HepG2 (cell line): ENCODE measurements at regions not wholly inside any gene's neighbourhood (a gene's known extent, or its start where the extent isn't known, plus 50 kb on each side); places are given as distances from the start of the nearest gene placed in this dataset.

ENCODE experiments used
- ATAC-seq: fragments of 200-7000 bp; cut with Tn5 transposase; 3 replicates; pipeline ENCODE4 v1.9.1; 2020; ENCODE audit warnings: mild to moderate bottlenecking, moderate library complexity
- BruUV-seq: library from RNA; stranded (reverse); fragments of 400-500 nt; replicated peaks from 2 replicates; lab custom pipeline; 2021; lab: Mats Ljungman, UMichigan
- CTCF ChIA-PET: fragments of 300-600 bp; formaldehyde crosslinking; extraction: SDS; loops from one replicate; lab custom pipeline; 2021; ENCODE audit warnings: low total read pairs, inconsistent platforms, low intra/inter-chr PET ratio; lab: Yijun Ruan, JAX
- POLR2A ChIA-PET: fragments of 350-600 bp; sonication (Branson Sonifier 250); formaldehyde crosslinking; loops from one replicate; lab custom pipeline; 2020; ENCODE audit warnings: antibody characterized with exemption, inconsistent platforms; lab: Yijun Ruan, JAX
- DNase-seq: peaks from one replicate; pipeline ENCODE4 v3.0.0-alpha.2; 2015; ENCODE audit warnings: low spot score
- FAIRE-seq: peaks from 3 replicates; lab custom pipeline; 2011; peaks lifted over from hg19 to GRCh38; lab: Jason Lieb, UNC
- H2AFZ ChIP-seq: one replicate; pipeline ENCODE4 v1.6.1; 2011; ENCODE audit warnings: low read length, inconsistent platforms
- H3K27ac ChIP-seq: fragments of 300-600 bp; 3 replicates; pipeline ENCODE4 v1.8.0; 2011; ENCODE audit warnings: mixed run types, mild to moderate bottlenecking, mixed read lengths, low read length, inconsistent platforms; ENCODE audit not compliant: insufficient read depth; ENCODE audit errors: extremely low read length
- H3K27me3 ChIP-seq, 2 experiments: fragments of 200-600 bp in 1 of 2; 2 replicates in 1 of 2; 3 replicates in 1 of 2; pipeline versions ENCODE4 v1.6.0 to v1.8.0; 2011; ENCODE audit warnings: low read length in 2 of 2, mild to moderate bottlenecking in 2 of 2, moderate library complexity in 2 of 2, inconsistent platforms in 1 of 2; ENCODE audit not compliant: insufficient read depth in 2 of 2, control insufficient read depth in 1 of 2
- H3K36me3 ChIP-seq, 2 experiments: fragments of 200-600 bp in 1 of 2; replicated peaks in 1 of 2; 2 replicates in 1 of 2; 3 replicates in 1 of 2; pipeline versions ENCODE4 v1.5.1 to v1.8.0; 2011; ENCODE audit warnings: low read length in 2 of 2, inconsistent platforms in 1 of 2; ENCODE audit not compliant: insufficient read depth in 2 of 2, control insufficient read depth in 1 of 2
- H3K4me1 ChIP-seq: 2 replicates; pipeline ENCODE4 v1.5.1; 2012; ENCODE audit warnings: low read length, inconsistent platforms; ENCODE audit not compliant: insufficient read depth
- H3K4me2 ChIP-seq: 2 replicates; pipeline ENCODE4 v1.6.0; 2011; ENCODE audit warnings: low read depth, low read length, inconsistent platforms
- H3K4me3 ChIP-seq, 3 experiments: fragments of 200-600 bp in 1 of 3; sonication (generic), shearing (Covaris generic) in 1 of 3; replicated peaks in 1 of 3; 2 replicates each; pipeline ENCODE4 v1.5.1; 2011 to 2016; ENCODE audit warnings: low read length in 3 of 3, inconsistent platforms in 2 of 3, low read depth in 2 of 3, mild to moderate bottlenecking in 2 of 3, control low read depth in 1 of 3, mixed read lengths in 1 of 3; ENCODE audit not compliant: insufficient read depth in 1 of 3
- H3K79me2 ChIP-seq: one replicate; pipeline ENCODE4 v1.6.1; 2011; ENCODE audit warnings: low read length, inconsistent platforms; ENCODE audit not compliant: insufficient read depth
- H3K9ac ChIP-seq: 2 replicates; pipeline ENCODE4 v1.6.0; 2011; ENCODE audit warnings: mild to moderate bottlenecking, low read depth, low read length, inconsistent platforms; ENCODE audit not compliant: insufficient read depth
- H3K9me3 ChIP-seq: 2 replicates; pipeline ENCODE4 v1.5.1; 2012; ENCODE audit warnings: mild to moderate bottlenecking, low read length
- H4K20me1 ChIP-seq: 2 replicates; pipeline ENCODE4 v1.6.0; 2011; ENCODE audit warnings: inconsistent platforms, mild to moderate bottlenecking, low read length, moderate library complexity; ENCODE audit not compliant: insufficient read depth
- GFI1 ChIP-seq: sonication (generic); formaldehyde crosslinking; IDR thresholded peaks from 2 replicates; pipeline ENCODE4 v1.5.0; 2020; ENCODE audit warnings: missing genetic modification reagents, mild to moderate bottlenecking, borderline replicate concordance
- RCOR2 ChIP-seq: IDR thresholded peaks from 2 replicates; pipeline ENCODE4 v1.6.1; 2016; ENCODE audit warnings: missing biosample characterization, missing genetic modification reagents
- SOX5 ChIP-seq: IDR thresholded peaks from 2 replicates; pipeline ENCODE4 v1.6.1; 2016; ENCODE audit warnings: borderline replicate concordance
- SP140L ChIP-seq: sonication (generic); formaldehyde crosslinking; IDR thresholded peaks from 2 replicates; pipeline ENCODE4 v1.4.0; 2020; ENCODE audit warnings: missing genetic modification reagents, borderline replicate concordance
- ZNF296 ChIP-seq: sonication (generic); formaldehyde crosslinking; conservative IDR thresholded peaks from 2 replicates; pipeline ENCODE4 v1.5.0; 2020; ENCODE audit warnings: mild to moderate bottlenecking, missing genetic modification reagents
- ZNF343 ChIP-seq: sonication (generic); formaldehyde crosslinking; IDR thresholded peaks from 2 replicates; pipeline ENCODE4 v1.4.0; 2020; ENCODE audit warnings: mild to moderate bottlenecking, missing genetic modification reagents
- ZNF543 ChIP-seq: sonication (generic); formaldehyde crosslinking; IDR thresholded peaks from 2 replicates; pipeline ENCODE4 v1.4.0; 2020; ENCODE audit warnings: mild to moderate bottlenecking, missing genetic modification reagents
- ZNF616 ChIP-seq: sonication (generic); formaldehyde crosslinking; IDR thresholded peaks from 2 replicates; pipeline ENCODE4 v1.5.0; 2020; ENCODE audit warnings: low read depth, mild to moderate bottlenecking, missing genetic modification reagents
- WGBS: methylation state at CpG from one replicate; pipeline ENCODE4 v1.1.6; 2017; ENCODE audit warnings: low lambda C conversion rate; 5-methylcytosine and 5-hydroxymethylcytosine counted together
- in situ Hi-C: cut with HindIII; loops from 2 replicates; pipeline ENCODE4 v1.10.0; 2017; ENCODE audit warnings: low pct_unique_long_range_greater_than_20kb; ENCODE audit not compliant: extremely low pct_ligation_motif_present
- intact Hi-C: fragments of 100-400 bp; cut with micrococcal nuclease; formaldehyde crosslinking; loops from one replicate; pipeline ENCODE4 v1.10.0; 2022; ENCODE audit not compliant: unreplicated experiment
- TF ChIP-seq, protein P1 (sequence below): sonication (generic); formaldehyde crosslinking; IDR thresholded peaks from 2 replicates; pipeline ENCODE4 v1.4.0; 2020; ENCODE audit warnings: missing genetic modification reagents
- TF ChIP-seq, protein P2 (sequence below): sonication (generic); formaldehyde crosslinking; IDR thresholded peaks from 2 replicates; pipeline ENCODE4 v1.4.0; 2020; ENCODE audit warnings: missing genetic modification reagents, borderline replicate concordance
- TF ChIP-seq, protein P3 (sequence below): sonication (generic); formaldehyde crosslinking; IDR thresholded peaks from 2 replicates; pipeline ENCODE4 v1.5.0; 2020; ENCODE audit warnings: mild to moderate bottlenecking, missing genetic modification reagents, borderline replicate concordance

DNA sequence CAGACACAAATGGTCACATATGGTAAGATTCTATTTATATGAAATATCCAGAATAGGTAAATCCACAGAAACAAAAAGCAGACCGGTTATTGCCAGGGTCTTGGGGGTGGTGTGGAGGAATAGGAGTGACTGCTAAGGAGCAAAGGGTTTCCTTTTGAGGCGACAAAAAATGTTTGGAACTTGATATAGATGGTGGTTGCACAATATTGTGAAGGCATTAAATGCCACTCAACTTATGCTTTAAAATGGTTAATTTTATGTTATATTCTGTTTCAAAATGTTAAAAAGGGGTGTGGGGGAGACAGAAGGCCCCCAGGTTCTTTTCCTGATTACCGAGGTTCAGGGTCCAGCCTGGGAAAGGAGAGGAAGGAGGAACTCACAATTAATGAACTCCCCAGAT is 304.4 kb downstream of the RRAGC start:
- Histone ChIP-seq H3K79me2 (no peaks in the 10 kb centered on the region), H3K9me3 (no peaks in the 10 kb centered on the region), H3K36me3 (no peaks in the 10 kb centered on the region), H3K4me3 (no peak overlapping the region), H3K27me3 (peaks cover 0 to 15% of the 10 kb centered on the region in 2 experiments; a peak in 2 of 5 replicates), H2AFZ (no peak overlapping the region), H3K4me1 (no peaks in the 10 kb centered on the region)
- POLR2A ChIA-PET: no interaction called here
- DNase-seq (no peak), FAIRE-seq (no peak), ATAC-seq (no peak)
- WGBS: 2% methylated on average over 3 of the region's 3 CpGs
- CTCF ChIA-PET: no interaction called here
- BruUV-seq: no TSS peak
- TF ChIP-seq, protein P1, sequence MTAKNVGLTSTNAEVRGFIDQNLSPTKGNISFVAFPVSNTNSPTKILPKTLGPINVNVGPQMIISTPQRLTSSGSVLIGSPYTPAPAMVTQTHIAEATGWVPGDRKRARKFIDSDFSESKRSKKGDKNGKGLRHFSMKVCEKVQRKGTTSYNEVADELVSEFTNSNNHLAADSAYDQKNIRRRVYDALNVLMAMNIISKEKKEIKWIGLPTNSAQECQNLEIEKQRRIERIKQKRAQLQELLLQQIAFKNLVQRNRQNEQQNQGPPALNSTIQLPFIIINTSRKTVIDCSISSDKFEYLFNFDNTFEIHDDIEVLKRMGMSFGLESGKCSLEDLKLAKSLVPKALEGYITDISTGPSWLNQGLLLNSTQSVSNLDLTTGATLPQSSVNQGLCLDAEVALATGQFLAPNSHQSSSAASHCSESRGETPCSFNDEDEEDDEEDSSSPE (CRISPR knock-in tag): no peak
- TF ChIP-seq, protein P2, sequence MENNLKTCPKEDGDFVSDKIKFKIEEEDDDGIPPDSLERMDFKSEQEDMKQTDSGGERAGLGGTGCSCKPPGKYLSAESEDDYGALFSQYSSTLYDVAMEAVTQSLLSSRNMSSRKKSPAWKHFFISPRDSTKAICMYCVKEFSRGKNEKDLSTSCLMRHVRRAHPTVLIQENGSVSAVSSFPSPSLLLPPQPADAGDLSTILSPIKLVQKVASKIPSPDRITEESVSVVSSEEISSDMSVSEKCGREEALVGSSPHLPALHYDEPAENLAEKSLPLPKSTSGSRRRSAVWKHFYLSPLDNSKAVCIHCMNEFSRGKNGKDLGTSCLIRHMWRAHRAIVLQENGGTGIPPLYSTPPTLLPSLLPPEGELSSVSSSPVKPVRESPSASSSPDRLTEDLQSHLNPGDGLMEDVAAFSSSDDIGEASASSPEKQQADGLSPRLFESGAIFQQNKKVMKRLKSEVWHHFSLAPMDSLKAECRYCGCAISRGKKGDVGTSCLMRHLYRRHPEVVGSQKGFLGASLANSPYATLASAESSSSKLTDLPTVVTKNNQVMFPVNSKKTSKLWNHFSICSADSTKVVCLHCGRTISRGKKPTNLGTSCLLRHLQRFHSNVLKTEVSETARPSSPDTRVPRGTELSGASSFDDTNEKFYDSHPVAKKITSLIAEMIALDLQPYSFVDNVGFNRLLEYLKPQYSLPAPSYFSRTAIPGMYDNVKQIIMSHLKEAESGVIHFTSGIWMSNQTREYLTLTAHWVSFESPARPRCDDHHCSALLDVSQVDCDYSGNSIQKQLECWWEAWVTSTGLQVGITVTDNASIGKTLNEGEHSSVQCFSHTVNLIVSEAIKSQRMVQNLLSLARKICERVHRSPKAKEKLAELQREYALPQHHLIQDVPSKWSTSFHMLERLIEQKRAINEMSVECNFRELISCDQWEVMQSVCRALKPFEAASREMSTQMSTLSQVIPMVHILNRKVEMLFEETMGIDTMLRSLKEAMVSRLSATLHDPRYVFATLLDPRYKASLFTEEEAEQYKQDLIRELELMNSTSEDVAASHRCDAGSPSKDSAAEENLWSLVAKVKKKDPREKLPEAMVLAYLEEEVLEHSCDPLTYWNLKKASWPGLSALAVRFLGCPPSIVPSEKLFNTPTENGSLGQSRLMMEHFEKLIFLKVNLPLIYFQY (CRISPR knock-in tag): no peak
- TF ChIP-seq ZNF296 (CRISPR knock-in tag): no peak
- no peak for TF ChIP-seq RCOR2
- TF ChIP-seq, protein P3, sequence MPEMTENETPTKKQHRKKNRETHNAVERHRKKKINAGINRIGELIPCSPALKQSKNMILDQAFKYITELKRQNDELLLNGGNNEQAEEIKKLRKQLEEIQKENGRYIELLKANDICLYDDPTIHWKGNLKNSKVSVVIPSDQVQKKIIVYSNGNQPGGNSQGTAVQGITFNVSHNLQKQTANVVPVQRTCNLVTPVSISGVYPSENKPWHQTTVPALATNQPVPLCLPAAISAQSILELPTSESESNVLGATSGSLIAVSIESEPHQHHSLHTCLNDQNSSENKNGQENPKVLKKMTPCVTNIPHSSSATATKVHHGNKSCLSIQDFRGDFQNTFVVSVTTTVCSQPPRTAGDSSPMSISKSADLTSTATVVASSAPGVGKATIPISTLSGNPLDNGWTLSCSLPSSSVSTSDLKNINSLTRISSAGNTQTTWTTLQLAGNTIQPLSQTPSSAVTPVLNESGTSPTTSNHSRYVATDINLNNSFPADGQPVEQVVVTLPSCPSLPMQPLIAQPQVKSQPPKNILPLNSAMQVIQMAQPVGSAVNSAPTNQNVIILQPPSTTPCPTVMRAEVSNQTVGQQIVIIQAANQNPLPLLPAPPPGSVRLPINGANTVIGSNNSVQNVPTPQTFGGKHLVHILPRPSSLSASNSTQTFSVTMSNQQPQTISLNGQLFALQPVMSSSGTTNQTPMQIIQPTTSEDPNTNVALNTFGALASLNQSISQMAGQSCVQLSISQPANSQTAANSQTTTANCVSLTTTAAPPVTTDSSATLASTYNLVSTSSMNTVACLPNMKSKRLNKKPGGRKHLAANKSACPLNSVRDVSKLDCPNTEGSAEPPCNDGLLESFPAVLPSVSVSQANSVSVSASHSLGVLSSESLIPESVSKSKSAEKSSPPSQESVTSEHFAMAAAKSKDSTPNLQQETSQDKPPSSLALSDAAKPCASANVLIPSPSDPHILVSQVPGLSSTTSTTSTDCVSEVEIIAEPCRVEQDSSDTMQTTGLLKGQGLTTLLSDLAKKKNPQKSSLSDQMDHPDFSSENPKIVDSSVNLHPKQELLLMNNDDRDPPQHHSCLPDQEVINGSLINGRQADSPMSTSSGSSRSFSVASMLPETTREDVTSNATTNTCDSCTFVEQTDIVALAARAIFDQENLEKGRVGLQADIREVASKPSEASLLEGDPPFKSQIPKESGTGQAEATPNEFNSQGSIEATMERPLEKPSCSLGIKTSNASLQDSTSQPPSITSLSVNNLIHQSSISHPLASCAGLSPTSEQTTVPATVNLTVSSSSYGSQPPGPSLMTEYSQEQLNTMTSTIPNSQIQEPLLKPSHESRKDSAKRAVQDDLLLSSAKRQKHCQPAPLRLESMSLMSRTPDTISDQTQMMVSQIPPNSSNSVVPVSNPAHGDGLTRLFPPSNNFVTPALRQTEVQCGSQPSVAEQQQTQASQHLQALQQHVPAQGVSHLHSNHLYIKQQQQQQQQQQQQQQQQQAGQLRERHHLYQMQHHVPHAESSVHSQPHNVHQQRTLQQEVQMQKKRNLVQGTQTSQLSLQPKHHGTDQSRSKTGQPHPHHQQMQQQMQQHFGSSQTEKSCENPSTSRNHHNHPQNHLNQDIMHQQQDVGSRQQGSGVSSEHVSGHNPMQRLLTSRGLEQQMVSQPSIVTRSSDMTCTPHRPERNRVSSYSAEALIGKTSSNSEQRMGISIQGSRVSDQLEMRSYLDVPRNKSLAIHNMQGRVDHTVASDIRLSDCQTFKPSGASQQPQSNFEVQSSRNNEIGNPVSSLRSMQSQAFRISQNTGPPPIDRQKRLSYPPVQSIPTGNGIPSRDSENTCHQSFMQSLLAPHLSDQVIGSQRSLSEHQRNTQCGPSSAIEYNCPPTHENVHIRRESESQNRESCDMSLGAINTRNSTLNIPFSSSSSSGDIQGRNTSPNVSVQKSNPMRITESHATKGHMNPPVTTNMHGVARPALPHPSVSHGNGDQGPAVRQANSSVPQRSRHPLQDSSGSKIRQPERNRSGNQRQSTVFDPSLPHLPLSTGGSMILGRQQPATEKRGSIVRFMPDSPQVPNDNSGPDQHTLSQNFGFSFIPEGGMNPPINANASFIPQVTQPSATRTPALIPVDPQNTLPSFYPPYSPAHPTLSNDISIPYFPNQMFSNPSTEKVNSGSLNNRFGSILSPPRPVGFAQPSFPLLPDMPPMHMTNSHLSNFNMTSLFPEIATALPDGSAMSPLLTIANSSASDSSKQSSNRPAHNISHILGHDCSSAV: no peak
- TF ChIP-seq ZNF343 (CRISPR knock-in tag): no peak
- no peak for TF ChIP-seq SP140L (CRISPR knock-in tag)
- no peak for TF ChIP-seq ZNF616 (CRISPR knock-in tag)
- TF ChIP-seq GFI1 (CRISPR knock-in tag): no peak
- no peak for TF ChIP-seq ZNF543 (CRISPR knock-in tag)
- TF ChIP-seq SOX5 (CRISPR knock-in tag): no peak
- TF ChIP-seq, all 625 proteins: peak for 0
- no peak overlapping the region for H3K27ac ChIP-seq
- no peak overlapping the region for H3K4me2 ChIP-seq
- H4K20me1 ChIP-seq: no peaks in the 10 kb centered on the region
- H3K9ac ChIP-seq: no peak overlapping the region
- in situ Hi-C loops (no loop called here), intact Hi-C loops (no loop called here)
